Gastroesophageal sphincter (tissue), 4 donors: ENCODE measurements at regions not wholly inside any gene's neighbourhood (a gene's known extent, or its start where the extent isn't known, plus 50 kb on each side); places are given as distances from the start of the nearest gene placed in this dataset.
A peak's percentile ranks its signal among the peaks of the same experiment; 100 is the strongest.

Experiments used
- ATAC-seq: fragments of 150-250 bp; one replicate; pipeline ENCODE4 v1.9.1; 2016; ENCODE audit warnings: mild to moderate bottlenecking, moderate library complexity
- H3K27ac ChIP-seq, 4 donors: fragments of 200-600 bp; sonication (generic) in 3 of 4; 1 replicate in 3 of 4; 2 replicates in 1 of 4; pipeline ENCODE4 v1.5.1; 2016 to 2019
- H3K27me3 ChIP-seq: fragments of 200-600 bp; sonication (generic); one replicate; pipeline ENCODE4 v1.5.1; 2019
- H3K36me3 ChIP-seq, 2 donors: fragments of 200-600 bp; sonication (generic); one replicate each; pipeline ENCODE4 v1.5.1; 2019; ENCODE audit warnings: control low read depth in 1 of 2
- H3K4me1 ChIP-seq, 3 donors: fragments of 200-600 bp; sonication (generic); 1 replicate in 2 of 3; 2 replicates in 1 of 3; pipeline ENCODE4 v1.5.1; 2016 to 2019; ENCODE audit warnings: control low read depth in 2 of 3
- H3K4me3 ChIP-seq, 2 donors: fragments of 200-600 bp; sonication (generic); one replicate each; pipeline ENCODE4 v1.5.1; 2019; ENCODE audit warnings: mild to moderate bottlenecking in 1 of 2, moderate library complexity in 1 of 2
- H3K9me3 ChIP-seq, 3 donors: fragments of 200-600 bp; sonication (generic); one replicate each; pipeline ENCODE4 v1.5.1; 2017 to 2019; ENCODE audit warnings: control low read depth in 2 of 3
- EP300 ChIP-seq: sonication (generic); formaldehyde crosslinking; IDR thresholded peaks from one replicate; pipeline ENCODE4 v1.6.1; 2017; ENCODE audit warnings: antibody characterized with exemption, mild to moderate bottlenecking
- POLR2A ChIP-seq, 2 donors: fragments of 450-650 bp; IDR thresholded peaks; one replicate each; pipeline ENCODE4 v1.6.1; 2017; ENCODE audit warnings: antibody characterized with exemption in 2 of 2, mild to moderate bottlenecking in 2 of 2, moderate library complexity in 1 of 2
- POLR2AphosphoS5 ChIP-seq: sonication (generic); formaldehyde crosslinking; IDR thresholded peaks from one replicate; pipeline ENCODE4 v1.6.1; 2017; ENCODE audit warnings: antibody characterized with exemption
- WGBS, 2 donors: methylation state at CpG; one replicate each; pipeline ENCODE4 v1.1.5; 2018; ENCODE audit warnings: low coverage in 1 of 2; 5-methylcytosine and 5-hydroxymethylcytosine counted together
- TF ChIP-seq, protein P1 (sequence below), 4 experiments: fragments of 200-600 bp in 2 of 4; fragments of 450-650 bp in 2 of 4; sonication (generic) in 1 of 4; IDR thresholded peaks; one replicate each; pipeline ENCODE4 v1.5.1; 2017 to 2019; ENCODE audit warnings: antibody characterized with exemption in 4 of 4, mild to moderate bottlenecking in 2 of 4, moderate library complexity in 2 of 4

DNA sequence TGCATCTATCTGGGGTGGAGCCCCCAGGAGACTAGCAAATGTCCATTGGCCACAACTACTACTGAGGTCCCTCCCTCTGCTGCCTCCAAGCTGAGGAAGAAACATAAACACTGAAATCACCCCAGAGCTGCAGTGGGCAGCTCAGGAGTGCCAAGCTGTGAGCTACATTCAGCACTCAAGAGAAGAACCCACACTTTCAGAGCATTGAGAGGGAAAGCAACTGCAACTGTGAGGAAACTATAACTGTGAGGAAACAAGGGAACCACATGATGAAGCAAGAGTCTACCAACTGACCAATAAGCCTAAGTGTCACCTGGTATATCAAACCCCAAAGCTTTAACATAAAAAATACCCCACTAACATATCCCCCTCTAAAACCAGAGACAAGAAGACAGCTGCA, 373.5 kb upstream of the TACR3 start:
- Histone ChIP-seq H3K36me3 (no peaks in the 10 kb centered on the region), H3K9me3 (peaks cover 0 to 25% (median 0%) of the 10 kb centered on the region in 3 donors), H3K27me3 (no peaks in the 10 kb centered on the region), H3K4me3 (no peak overlapping the region), H3K4me1 (no peaks in the 10 kb centered on the region), H3K27ac (no peak overlapping the region)
- TF ChIP-seq EP300 = no peak
- no peak for TF ChIP-seq POLR2A (IDR thresholded peaks at IDR 0.05)
- TF ChIP-seq POLR2AphosphoS5 = no peak
- TF ChIP-seq, protein P1, sequence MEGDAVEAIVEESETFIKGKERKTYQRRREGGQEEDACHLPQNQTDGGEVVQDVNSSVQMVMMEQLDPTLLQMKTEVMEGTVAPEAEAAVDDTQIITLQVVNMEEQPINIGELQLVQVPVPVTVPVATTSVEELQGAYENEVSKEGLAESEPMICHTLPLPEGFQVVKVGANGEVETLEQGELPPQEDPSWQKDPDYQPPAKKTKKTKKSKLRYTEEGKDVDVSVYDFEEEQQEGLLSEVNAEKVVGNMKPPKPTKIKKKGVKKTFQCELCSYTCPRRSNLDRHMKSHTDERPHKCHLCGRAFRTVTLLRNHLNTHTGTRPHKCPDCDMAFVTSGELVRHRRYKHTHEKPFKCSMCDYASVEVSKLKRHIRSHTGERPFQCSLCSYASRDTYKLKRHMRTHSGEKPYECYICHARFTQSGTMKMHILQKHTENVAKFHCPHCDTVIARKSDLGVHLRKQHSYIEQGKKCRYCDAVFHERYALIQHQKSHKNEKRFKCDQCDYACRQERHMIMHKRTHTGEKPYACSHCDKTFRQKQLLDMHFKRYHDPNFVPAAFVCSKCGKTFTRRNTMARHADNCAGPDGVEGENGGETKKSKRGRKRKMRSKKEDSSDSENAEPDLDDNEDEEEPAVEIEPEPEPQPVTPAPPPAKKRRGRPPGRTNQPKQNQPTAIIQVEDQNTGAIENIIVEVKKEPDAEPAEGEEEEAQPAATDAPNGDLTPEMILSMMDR (IDR thresholded peaks at IDR 0.05) = no peak
- no peak for ATAC-seq

- TF ChIP-seq EP300 (no peak), POLR2AphosphoS5 (no peak), POLR2A (IDR thresholded peaks at IDR 0.05) (no peak)
- TF ChIP-seq, protein P1 (IDR thresholded peaks at IDR 0.05) = no peak
- Histone ChIP-seq H3K27ac (no peak overlapping the region), H3K4me1 (no peaks in the 10 kb centered on the region), H3K9me3 (no peaks in the 10 kb centered on the region), H3K36me3 (no peaks in the 10 kb centered on the region), H3K27me3 (no peaks in the 10 kb centered on the region), H3K4me3 (no peak overlapping the region)
- no peak for ATAC-seq
- WGBS, 2 donors = 64 to 66% methylated on average over 4 of the region's 4 CpGs
Observed at GRCh38 chr4:104073229-104073628, 353.4 kb upstream of the TACR3 start.

GRCh38 chr4:104066533-104066932, 346.7 kb upstream of the TACR3 start:
- no peak for TF ChIP-seq POLR2AphosphoS5
- no peak for TF ChIP-seq POLR2A (IDR thresholded peaks at IDR 0.05)
- TF ChIP-seq, protein P1 (IDR thresholded peaks at IDR 0.05) = no peak
- TF ChIP-seq EP300 = no peak
- Histone ChIP-seq H3K4me3 (no peak overlapping the region), H3K27me3 (no peaks in the 10 kb centered on the region), H3K36me3 (no peaks in the 10 kb centered on the region), H3K9me3 (no peaks in the 10 kb centered on the region), H3K4me1 (no peaks in the 10 kb centered on the region), H3K27ac (no peak overlapping the region)
- 80 to 94% methylated on average over 2 of the region's 2 CpGs for whole genome bisulfite sequencing, 2 donors
- no peak for ATAC-seq

DNA sequence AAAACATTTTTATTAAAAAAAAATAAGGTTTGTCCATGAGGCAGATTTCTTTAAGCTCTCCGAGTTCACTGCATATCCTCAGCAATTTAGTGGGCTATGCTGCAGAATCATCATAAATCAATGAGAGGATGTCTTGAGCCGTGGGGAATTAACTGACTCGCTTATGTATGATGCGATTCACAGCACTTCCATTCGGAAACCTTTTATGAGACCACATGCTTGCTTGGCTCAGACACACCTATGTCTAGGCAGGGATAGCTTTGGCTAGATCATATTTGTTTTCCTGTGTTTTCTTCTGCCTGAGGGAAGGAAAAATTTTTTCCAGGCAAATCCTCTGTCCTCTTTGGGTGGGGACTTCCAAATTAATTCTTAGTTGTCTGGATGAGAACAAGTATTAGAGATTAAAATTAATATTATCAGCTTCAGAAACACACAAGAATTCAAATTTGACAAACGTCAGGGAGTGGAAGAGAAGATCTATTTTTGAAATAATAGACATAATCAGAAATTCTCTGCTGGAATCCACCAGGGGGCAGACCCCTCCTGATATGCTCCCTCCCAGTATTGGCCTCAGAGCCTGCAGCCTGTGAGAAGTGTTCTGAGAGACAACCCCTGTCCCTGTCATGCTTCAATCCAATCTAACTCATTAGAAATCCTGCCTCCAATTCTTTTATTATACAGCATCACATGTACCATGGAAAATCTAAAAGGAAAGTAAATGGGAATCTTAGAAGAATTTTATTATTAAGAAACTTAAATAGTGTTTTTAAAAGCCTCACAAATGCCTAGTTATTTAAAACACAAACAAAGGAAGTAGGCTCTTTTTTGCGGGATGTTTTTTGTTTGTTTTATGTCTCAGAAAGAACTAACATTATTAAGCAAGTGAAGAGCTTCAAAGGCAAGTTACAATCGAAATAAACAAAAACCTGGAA, 345.1 kb upstream of the TACR3 start:
- Histone ChIP-seq H3K36me3 (no peaks in the 10 kb centered on the region), H3K27me3 (no peaks in the 10 kb centered on the region), H3K9me3 (no peaks in the 10 kb centered on the region), H3K27ac (no peak overlapping the region), H3K4me1 (no peaks in the 10 kb centered on the region), H3K4me3 (no peak overlapping the region)
- 24 to 27% methylated on average over 8 of the region's 8 CpGs for WGBS, 2 donors
- TF ChIP-seq, protein P1 (IDR thresholded peaks at IDR 0.05) = peak; percentile 10 to 70 (median 37)
- no peak for TF ChIP-seq POLR2AphosphoS5
- TF ChIP-seq EP300 = no peak
- no peak for TF ChIP-seq POLR2A (IDR thresholded peaks at IDR 0.05)
- no peak for ATAC-seq

DNA sequence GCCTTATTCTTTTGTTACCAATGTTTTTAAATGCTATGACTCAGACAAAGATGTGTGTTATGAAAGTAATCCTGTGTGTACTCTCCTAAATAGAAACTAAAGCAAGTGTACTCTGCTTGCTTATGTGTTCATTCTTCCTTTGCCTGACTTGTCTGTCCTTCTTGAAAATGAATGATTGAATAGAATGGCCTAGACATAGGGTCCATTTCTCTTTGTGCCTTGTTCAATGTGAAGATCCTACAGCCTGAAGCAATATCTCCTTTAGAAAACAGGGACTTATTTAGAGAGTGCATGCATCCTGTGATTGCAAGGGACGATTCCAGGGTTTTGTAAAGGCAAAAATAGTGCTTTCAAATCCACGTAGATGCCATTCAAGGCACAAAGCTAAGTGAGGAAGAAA, 343.6 kb upstream of the TACR3 start:
- Histone ChIP-seq H3K36me3 (no peaks in the 10 kb centered on the region), H3K4me3 (no peak overlapping the region), H3K27me3 (no peaks in the 10 kb centered on the region), H3K4me1 (no peaks in the 10 kb centered on the region), H3K9me3 (no peaks in the 10 kb centered on the region), H3K27ac (no peak overlapping the region)
- TF ChIP-seq EP300 (no peak), POLR2A (IDR thresholded peaks at IDR 0.05) (no peak), POLR2AphosphoS5 (no peak)
- TF ChIP-seq, protein P1 (IDR thresholded peaks at IDR 0.05) = no peak
- 69 to 85% methylated on average over 2 of the region's 2 CpGs for WGBS, 2 donors
- ATAC-seq = no peak
